ENCODE measurements at regions not wholly inside any gene's neighbourhood (a gene's known extent, or its start where the extent isn't known, plus 50 kb on each side); places are given as distances from the start of the nearest gene placed in this dataset.

DNA sequence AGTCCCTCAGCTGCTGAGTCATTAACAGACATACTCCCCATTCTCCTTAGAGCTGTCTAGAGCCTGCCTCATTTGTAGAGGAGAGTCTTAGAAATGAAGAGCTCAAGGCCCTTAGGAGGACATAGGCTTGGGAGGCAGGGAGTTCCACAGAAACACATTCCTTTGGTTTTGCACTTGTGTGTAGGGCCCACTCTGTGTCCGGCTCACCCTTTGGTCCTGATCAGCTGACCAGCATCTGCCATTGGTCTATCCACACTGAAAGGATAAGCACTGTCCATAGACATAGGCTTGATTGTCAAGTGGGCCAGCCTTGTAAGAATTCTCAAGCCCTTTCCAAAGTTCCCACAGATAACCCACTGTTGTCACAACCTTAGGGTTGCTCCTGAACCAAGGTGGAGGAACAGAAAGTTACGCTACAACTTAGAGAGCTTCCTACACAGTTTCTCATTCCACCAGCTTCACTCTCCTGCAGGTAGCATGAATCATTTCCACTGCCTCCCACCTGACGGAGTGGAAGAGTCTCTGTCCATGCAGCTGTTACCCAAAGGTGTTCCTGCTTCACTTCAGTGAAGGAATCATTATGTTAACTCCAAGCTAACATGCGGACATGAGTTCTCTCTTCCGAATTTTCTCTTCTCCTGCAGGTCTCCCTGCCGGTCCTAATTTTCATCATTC, 96.1 kb downstream of the TNFSF18 start:
- TF ChIP-seq, protein P1, sequence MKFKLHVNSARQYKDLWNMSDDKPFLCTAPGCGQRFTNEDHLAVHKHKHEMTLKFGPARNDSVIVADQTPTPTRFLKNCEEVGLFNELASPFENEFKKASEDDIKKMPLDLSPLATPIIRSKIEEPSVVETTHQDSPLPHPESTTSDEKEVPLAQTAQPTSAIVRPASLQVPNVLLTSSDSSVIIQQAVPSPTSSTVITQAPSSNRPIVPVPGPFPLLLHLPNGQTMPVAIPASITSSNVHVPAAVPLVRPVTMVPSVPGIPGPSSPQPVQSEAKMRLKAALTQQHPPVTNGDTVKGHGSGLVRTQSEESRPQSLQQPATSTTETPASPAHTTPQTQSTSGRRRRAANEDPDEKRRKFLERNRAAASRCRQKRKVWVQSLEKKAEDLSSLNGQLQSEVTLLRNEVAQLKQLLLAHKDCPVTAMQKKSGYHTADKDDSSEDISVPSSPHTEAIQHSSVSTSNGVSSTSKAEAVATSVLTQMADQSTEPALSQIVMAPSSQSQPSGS (CRISPR knock-in tag; IDR thresholded peaks at IDR 0.05; ENCODE audit: borderline replicate concordance, low read depth): no peak
- TF ChIP-seq NR2C2 (CRISPR knock-in tag; IDR thresholded peaks at IDR 0.05): no peak
- no peak for TF ChIP-seq ATF6 (CRISPR knock-in tag; IDR thresholded peaks at IDR 0.05)
- TF ChIP-seq, protein P2, sequence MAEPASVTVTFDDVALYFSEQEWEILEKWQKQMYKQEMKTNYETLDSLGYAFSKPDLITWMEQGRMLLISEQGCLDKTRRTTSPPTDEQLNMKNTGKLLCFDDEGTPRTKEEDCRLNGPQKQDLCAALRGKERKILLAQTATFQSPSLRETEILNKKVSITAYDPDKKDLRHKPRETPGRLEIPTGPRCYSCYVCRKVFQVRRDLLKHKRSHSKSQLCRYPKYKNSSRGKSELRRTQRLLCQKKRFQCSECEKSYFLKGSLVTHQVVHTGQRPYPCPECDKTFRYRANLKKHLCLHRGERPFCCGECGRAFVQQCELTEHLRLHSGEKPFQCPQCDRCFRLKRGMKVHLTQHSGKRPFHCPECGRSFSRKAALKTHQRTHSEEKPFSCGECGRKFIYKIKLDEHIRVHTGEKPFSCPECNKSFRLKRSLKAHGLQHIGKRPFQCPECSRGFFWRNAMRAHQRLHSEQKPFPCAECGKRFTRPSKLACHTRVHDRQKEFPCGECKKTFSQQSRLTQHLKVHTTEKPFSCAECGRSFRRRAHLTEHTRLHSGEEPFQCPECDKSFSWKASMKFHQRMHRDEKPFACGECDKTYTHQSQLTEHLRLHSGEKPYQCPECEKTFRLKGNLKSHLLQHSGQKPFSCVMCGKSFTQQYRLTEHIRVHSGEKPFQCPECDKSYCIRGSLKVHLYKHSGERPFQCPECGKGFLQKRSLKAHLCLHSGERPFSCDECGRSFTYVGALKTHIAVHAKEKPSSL (CRISPR knock-in tag; conservative IDR thresholded peaks at IDR 0.05): no peak
- TF ChIP-seq, protein P3, sequence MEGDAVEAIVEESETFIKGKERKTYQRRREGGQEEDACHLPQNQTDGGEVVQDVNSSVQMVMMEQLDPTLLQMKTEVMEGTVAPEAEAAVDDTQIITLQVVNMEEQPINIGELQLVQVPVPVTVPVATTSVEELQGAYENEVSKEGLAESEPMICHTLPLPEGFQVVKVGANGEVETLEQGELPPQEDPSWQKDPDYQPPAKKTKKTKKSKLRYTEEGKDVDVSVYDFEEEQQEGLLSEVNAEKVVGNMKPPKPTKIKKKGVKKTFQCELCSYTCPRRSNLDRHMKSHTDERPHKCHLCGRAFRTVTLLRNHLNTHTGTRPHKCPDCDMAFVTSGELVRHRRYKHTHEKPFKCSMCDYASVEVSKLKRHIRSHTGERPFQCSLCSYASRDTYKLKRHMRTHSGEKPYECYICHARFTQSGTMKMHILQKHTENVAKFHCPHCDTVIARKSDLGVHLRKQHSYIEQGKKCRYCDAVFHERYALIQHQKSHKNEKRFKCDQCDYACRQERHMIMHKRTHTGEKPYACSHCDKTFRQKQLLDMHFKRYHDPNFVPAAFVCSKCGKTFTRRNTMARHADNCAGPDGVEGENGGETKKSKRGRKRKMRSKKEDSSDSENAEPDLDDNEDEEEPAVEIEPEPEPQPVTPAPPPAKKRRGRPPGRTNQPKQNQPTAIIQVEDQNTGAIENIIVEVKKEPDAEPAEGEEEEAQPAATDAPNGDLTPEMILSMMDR (IDR thresholded peaks at IDR 0.05): no peak
- TF ChIP-seq STAT6 (CRISPR knock-in tag; conservative IDR thresholded peaks at IDR 0.05; ENCODE audit: low read depth): no peak
- no peak for TF ChIP-seq TCF7 (CRISPR knock-in tag; IDR thresholded peaks at IDR 0.05; ENCODE audit: low read depth)
